Tibial nerve (tissue), 4 donors: ENCODE measurements at regions not wholly inside any gene's neighbourhood (a gene's known extent, or its start where the extent isn't known, plus 50 kb on each side); places are given as distances from the start of the nearest gene placed in this dataset.

Source experiments
- EP300 ChIP-seq, 2 donors: sonication (generic); formaldehyde crosslinking; IDR thresholded peaks; one replicate each; pipeline ENCODE4 v1.6.1; 2017; ENCODE audit warnings: antibody characterized with exemption in 2 of 2, mild to moderate bottlenecking in 1 of 2
- TF ChIP-seq, protein P1 (sequence below), 5 experiments: fragments of 200-600 bp in 3 of 5; fragments of 450-650 bp in 2 of 5; sonication (generic) in 3 of 5; IDR thresholded peaks; one replicate each; pipeline ENCODE4 v1.5.1; 2016 to 2019; ENCODE audit warnings: antibody characterized with exemption in 5 of 5, mild to moderate bottlenecking in 3 of 5, moderate library complexity in 2 of 5

- TF ChIP-seq, protein P1, sequence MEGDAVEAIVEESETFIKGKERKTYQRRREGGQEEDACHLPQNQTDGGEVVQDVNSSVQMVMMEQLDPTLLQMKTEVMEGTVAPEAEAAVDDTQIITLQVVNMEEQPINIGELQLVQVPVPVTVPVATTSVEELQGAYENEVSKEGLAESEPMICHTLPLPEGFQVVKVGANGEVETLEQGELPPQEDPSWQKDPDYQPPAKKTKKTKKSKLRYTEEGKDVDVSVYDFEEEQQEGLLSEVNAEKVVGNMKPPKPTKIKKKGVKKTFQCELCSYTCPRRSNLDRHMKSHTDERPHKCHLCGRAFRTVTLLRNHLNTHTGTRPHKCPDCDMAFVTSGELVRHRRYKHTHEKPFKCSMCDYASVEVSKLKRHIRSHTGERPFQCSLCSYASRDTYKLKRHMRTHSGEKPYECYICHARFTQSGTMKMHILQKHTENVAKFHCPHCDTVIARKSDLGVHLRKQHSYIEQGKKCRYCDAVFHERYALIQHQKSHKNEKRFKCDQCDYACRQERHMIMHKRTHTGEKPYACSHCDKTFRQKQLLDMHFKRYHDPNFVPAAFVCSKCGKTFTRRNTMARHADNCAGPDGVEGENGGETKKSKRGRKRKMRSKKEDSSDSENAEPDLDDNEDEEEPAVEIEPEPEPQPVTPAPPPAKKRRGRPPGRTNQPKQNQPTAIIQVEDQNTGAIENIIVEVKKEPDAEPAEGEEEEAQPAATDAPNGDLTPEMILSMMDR (IDR thresholded peaks at IDR 0.05): no peak
- TF ChIP-seq EP300 (IDR thresholded peaks at IDR 0.05): no peak
These were observed 82.8 kb upstream of the SEC14L1 start for GRCh38 chr17:77058016-77058415.
